ENCODE measurements at regions not wholly inside any gene's neighbourhood (a gene's known extent, or its start where the extent isn't known, plus 50 kb on each side); places are given as distances from the start of the nearest gene placed in this dataset.

- Histone ChIP-seq H2AFZ (ENCODE audit: control insufficient read depth, low read depth, low read length) (no peak overlapping the region), H3K36me3 (ENCODE audit: control insufficient read depth in 2 of 2, insufficient read depth in 2 of 2, low read length in 1 of 2) (no peaks in the 10 kb centered on the region), H3K9ac (ENCODE audit: control insufficient read depth, insufficient read depth, low read length) (no peak overlapping the region), H3K27me3 (replicated peaks in 1 of 2; ENCODE audit: control insufficient read depth in 2 of 2, insufficient read depth in 2 of 2, low read length in 1 of 2) (no peaks in the 10 kb centered on the region), H3K4me2 (ENCODE audit: control insufficient read depth, insufficient read depth) (no peak overlapping the region), H3K9me3 (replicated peaks; ENCODE audit: control insufficient read depth, insufficient read depth, low read length) (no peaks in the 10 kb centered on the region), H3K4me3 (no peak overlapping the region), H4K20me1 (ENCODE audit: control insufficient read depth, insufficient read depth) (no peaks in the 10 kb centered on the region), H3K4me1 (ENCODE audit: control insufficient read depth, insufficient read depth, low read length) (no peaks in the 10 kb centered on the region), H3K27ac (ENCODE audit: control insufficient read depth, insufficient read depth) (no peak overlapping the region), H3K79me2 (ENCODE audit: control insufficient read depth, insufficient read depth, low read length) (no peaks in the 10 kb centered on the region)
- FAIRE-seq: no peak
- no peak for TF ChIP-seq MTA3 (IDR thresholded peaks at IDR 0.05; ENCODE audit: borderline replicate concordance, low read length)
- no peak for TF ChIP-seq SMARCA5 (IDR thresholded peaks at IDR 0.05)
- TF ChIP-seq ZBTB40 (IDR thresholded peaks at IDR 0.05; ENCODE audit: borderline replicate concordance): no peak
- TF ChIP-seq RAD21 (IDR thresholded peaks at IDR 0.05; ENCODE audit: insufficient read depth, low read depth, low read length): no peak
- TF ChIP-seq ZBTB4 (CRISPR knock-in tag; IDR thresholded peaks at IDR 0.05): no peak
- no peak for TF ChIP-seq ZNF384 (IDR thresholded peaks at IDR 0.05; ENCODE audit: borderline replicate concordance, low read depth, low read length)
- TF ChIP-seq ZNF207 (IDR thresholded peaks at IDR 0.05; ENCODE audit: borderline replicate concordance): no peak
- TF ChIP-seq TARDBP (IDR thresholded peaks at IDR 0.05; ENCODE audit: borderline replicate concordance): no peak
- TF ChIP-seq CREM (IDR thresholded peaks at IDR 0.05; ENCODE audit: low read depth): no peak
- no peak for TF ChIP-seq HDAC6 (IDR thresholded peaks at IDR 0.05; ENCODE audit: unreplicated experiment)
- intact Hi-C loops (cut with micrococcal nuclease; ENCODE audit: unreplicated experiment) (no loop called here), in situ Hi-C loops (cut with MboI) (no loop called here)
- WGBS (ENCODE audit: insufficient coverage, insufficient replicate concordance, low lambda C conversion rate, missing lambda C conversion rate): 0% methylated on average over 1 of the region's 1 CpG
- ChIA-PET CTCF (interaction anchor here (0.6 to 1.5 kb wide), 4 partner anchors 12 to 147 kb away, joined by 3 to 5 read pairs (median 3); no protein-coding TSS in a partner anchor), RAD21 (ENCODE audit: unreplicated experiment) (interaction anchor here (0.8 to 2.4 kb wide), 7 partner anchors 12 to 139 kb away, joined by 3 to 8 read pairs (median 3); no protein-coding TSS in a partner anchor), POLR2A (no interaction called here), SMC1A (ENCODE audit: uncharacterized antibody, unreplicated experiment) (interaction anchor here (0.7 to 2.1 kb wide), 13 partner anchors 9 to 547 kb away, joined by 3 to 8 read pairs (median 3); no protein-coding TSS in a partner anchor)
- no peak for DNase-seq (ENCODE audit: low read depth, low spot score)
- no TSS peak for BruUV-seq (replicated peaks)
- ATAC-seq: peak; percentile 39; the same call in 1 of the 3 replicates
These were observed 789.5 kb downstream of the TECRL start for GRCh38 chr4:63619771-63620170.

Data from GM12878 (cell line).